C4-2B (cell line): ENCODE measurements at regions not wholly inside any gene's neighbourhood (a gene's known extent, or its start where the extent isn't known, plus 50 kb on each side); places are given as distances from the start of the nearest gene placed in this dataset.

Experiments used
- CTCF ChIP-seq: fragments of 450-650 bp; conservative IDR thresholded peaks from 2 replicates; pipeline ENCODE4 v1.5.1; 2017; ENCODE audit warnings: mild to moderate bottlenecking
- ZFX ChIP-seq: fragments of 450-650 bp; IDR thresholded peaks from 2 replicates; pipeline ENCODE4 v1.6.1; 2017

- no peak for TF ChIP-seq CTCF
- no peak for TF ChIP-seq ZFX
Observed at GRCh38 chr10:63677001-63677400, 155.8 kb downstream of the REEP3 start.
